MM.1S (cell line): ENCODE measurements at regions not wholly inside any gene's neighbourhood (a gene's known extent, or its start where the extent isn't known, plus 50 kb on each side); places are given as distances from the start of the nearest gene placed in this dataset.

Experiments
- CTCF ChIP-seq: fragments of 300-600 bp; sonication (generic); IDR thresholded peaks from 2 replicates; pipeline ENCODE4 v1.5.1; 2016; ENCODE audit warnings: antibody characterized with exemption, low read length, mixed read lengths
- EZH2phosphoT487 ChIP-seq: fragments of 300-600 bp; sonication (generic); IDR thresholded peaks from 2 replicates; pipeline ENCODE4 v1.6.1; 2018; ENCODE audit warnings: antibody characterized with exemption, low read length

- TF ChIP-seq CTCF (no peak), EZH2phosphoT487 (no peak)
Observed at GRCh38 chr5:106739127-106739526, 931.6 kb downstream of the EFNA5 start.
